ENCODE measurements at regions not wholly inside any gene's neighbourhood (a gene's known extent, or its start where the extent isn't known, plus 50 kb on each side); places are given as distances from the start of the nearest gene placed in this dataset.

DNA sequence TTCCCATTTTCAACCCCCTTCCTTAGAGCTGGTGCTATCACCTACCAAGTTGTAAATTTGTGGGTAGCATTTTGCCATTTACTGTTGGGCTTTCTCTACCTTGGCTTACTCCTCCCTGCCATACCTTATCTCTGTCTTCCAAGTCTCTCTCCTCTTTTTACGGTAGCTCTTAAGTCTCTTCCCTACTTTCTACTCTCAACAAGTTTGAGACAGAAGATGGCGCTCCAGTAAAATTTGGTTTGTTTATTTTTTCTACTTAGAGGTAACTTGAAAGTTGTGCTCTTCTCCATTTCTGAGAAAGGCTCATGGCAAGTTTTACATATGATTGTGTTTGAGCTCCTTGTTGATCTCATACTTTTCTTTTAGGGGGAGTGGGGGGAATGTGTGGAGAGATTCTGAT is 1508.1 kb downstream of the TECRL start:
- TF ChIP-seq POLR2A (IDR thresholded peaks at IDR 0.05) (no peak), EP300 (IDR thresholded peaks at IDR 0.05) (no peak)
- TF ChIP-seq, protein P1, sequence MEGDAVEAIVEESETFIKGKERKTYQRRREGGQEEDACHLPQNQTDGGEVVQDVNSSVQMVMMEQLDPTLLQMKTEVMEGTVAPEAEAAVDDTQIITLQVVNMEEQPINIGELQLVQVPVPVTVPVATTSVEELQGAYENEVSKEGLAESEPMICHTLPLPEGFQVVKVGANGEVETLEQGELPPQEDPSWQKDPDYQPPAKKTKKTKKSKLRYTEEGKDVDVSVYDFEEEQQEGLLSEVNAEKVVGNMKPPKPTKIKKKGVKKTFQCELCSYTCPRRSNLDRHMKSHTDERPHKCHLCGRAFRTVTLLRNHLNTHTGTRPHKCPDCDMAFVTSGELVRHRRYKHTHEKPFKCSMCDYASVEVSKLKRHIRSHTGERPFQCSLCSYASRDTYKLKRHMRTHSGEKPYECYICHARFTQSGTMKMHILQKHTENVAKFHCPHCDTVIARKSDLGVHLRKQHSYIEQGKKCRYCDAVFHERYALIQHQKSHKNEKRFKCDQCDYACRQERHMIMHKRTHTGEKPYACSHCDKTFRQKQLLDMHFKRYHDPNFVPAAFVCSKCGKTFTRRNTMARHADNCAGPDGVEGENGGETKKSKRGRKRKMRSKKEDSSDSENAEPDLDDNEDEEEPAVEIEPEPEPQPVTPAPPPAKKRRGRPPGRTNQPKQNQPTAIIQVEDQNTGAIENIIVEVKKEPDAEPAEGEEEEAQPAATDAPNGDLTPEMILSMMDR (IDR thresholded peaks at IDR 0.05): no peak

Measured in ovary (tissue), 3 donors.